Small intestine (tissue), 7 donors: ENCODE measurements at regions not wholly inside any gene's neighbourhood (a gene's known extent, or its start where the extent isn't known, plus 50 kb on each side); places are given as distances from the start of the nearest gene placed in this dataset.

Experiments used
- DNase-seq, 2 donors: peaks; one replicate each; pipeline versions ENCODE4 v3.0.0 to v3.0.0-alpha.2; 2013
- FAIRE-seq: peaks from 2 replicates; lab custom pipeline; 2012; peaks lifted over from hg19 to GRCh38; lab: Jason Lieb, UNC
- H3K27ac ChIP-seq, 3 donors: one replicate each; pipeline ENCODE4 v1.5.1; 2013; ENCODE audit warnings: low read length in 2 of 3, mild to moderate bottlenecking in 2 of 3, control low read depth in 1 of 3, inconsistent platforms in 1 of 3, low read depth in 1 of 3, moderate library complexity in 1 of 3
- H3K27me3 ChIP-seq, 3 donors: one replicate each; pipeline ENCODE4 v1.6.1; 2013; ENCODE audit warnings: low read length in 3 of 3, inconsistent platforms in 1 of 3; ENCODE audit not compliant: control insufficient read depth in 3 of 3, insufficient read depth in 3 of 3
- H3K36me3 ChIP-seq, 3 donors: one replicate each; pipeline ENCODE4 v1.6.1; 2013; ENCODE audit warnings: low read length in 3 of 3, inconsistent platforms in 1 of 3, low read depth in 1 of 3, mild to moderate bottlenecking in 1 of 3, moderate library complexity in 1 of 3; ENCODE audit not compliant: control insufficient read depth in 3 of 3, insufficient read depth in 2 of 3
- H3K4me1 ChIP-seq, 3 donors: one replicate each; pipeline ENCODE4 v1.6.1; 2013; ENCODE audit warnings: low read length in 2 of 3, inconsistent platforms in 1 of 3, low read depth in 1 of 3, mild to moderate bottlenecking in 1 of 3, moderate library complexity in 1 of 3; ENCODE audit not compliant: control insufficient read depth in 3 of 3, insufficient read depth in 2 of 3
- H3K4me3 ChIP-seq, 3 donors: one replicate each; pipeline ENCODE4 v1.5.1; 2013; ENCODE audit warnings: low read length in 3 of 3, control low read depth in 1 of 3, inconsistent platforms in 1 of 3, low read depth in 1 of 3, mild to moderate bottlenecking in 1 of 3, moderate library complexity in 1 of 3
- H3K9me3 ChIP-seq, 2 donors: one replicate each; pipeline ENCODE4 v1.6.1; 2013; ENCODE audit warnings: low read depth in 1 of 2, low read length in 1 of 2; ENCODE audit not compliant: control insufficient read depth in 2 of 2, insufficient read depth in 1 of 2
- WGBS, 3 donors: extraction: QIAGEN DNeasy Blood & Tissue Kit; methylation state at CpG; one replicate each; pipeline ENCODE4 v1.1.7; 2013; 5-methylcytosine and 5-hydroxymethylcytosine counted together
- donor health status: healthy with polysubstance abuse.
- donor health status: control.
- donor health status: control.
- donor health status: Bipolar disorder and iron deficiency.
- donor health status: healthy.

GRCh38 chr14:87233806-87234384 lies 759.1 kb downstream of the GALC start:
- WGBS, 3 donors, result 62 to 64% (median 63%) methylated on average over 4 of the region's 4 CpGs
- FAIRE-seq (no peak), DNase-seq (no peak)

GRCh38 chr14:87233266-87233665 lies 759.7 kb downstream of the GALC start:
- Histone ChIP-seq H3K4me1 (no peaks in the 10 kb centered on the region), H3K36me3 (no peaks in the 10 kb centered on the region), H3K9me3 (peaks cover 0 to 7% of the 10 kb centered on the region in 2 donors), H3K27ac (no peak overlapping the region), H3K4me3 (no peak overlapping the region), H3K27me3 (no peaks in the 10 kb centered on the region)
- WGBS, 3 donors, result 20 to 58% (median 36%) methylated on average over 2 of the region's 2 CpGs
- DNase-seq (no peak), FAIRE-seq (no peak)

More at GRCh38 chr14:87233806-87234384, 759.1 kb downstream of the GALC start:
- Histone ChIP-seq H3K4me1 (no peaks in the 10 kb centered on the region), H3K9me3 (peaks cover 0 to 7% of the 10 kb centered on the region in 2 donors), H3K27me3 (no peaks in the 10 kb centered on the region), H3K4me3 (no peak overlapping the region), H3K27ac (no peak overlapping the region), H3K36me3 (no peaks in the 10 kb centered on the region)

- Histone ChIP-seq H3K9me3 (peaks cover 0 to 7% of the 10 kb centered on the region in 2 donors), H3K4me1 (no peaks in the 10 kb centered on the region), H3K36me3 (no peaks in the 10 kb centered on the region), H3K27ac (no peak overlapping the region), H3K27me3 (no peaks in the 10 kb centered on the region), H3K4me3 (no peak overlapping the region)
- 78 to 86% (median 83%) methylated on average over 3 of the region's 3 CpGs for WGBS, 3 donors
- no peak for DNase-seq
- FAIRE-seq, result no peak
Observed at GRCh38 chr14:87231336-87232026, 761.5 kb downstream of the GALC start.

DNA sequence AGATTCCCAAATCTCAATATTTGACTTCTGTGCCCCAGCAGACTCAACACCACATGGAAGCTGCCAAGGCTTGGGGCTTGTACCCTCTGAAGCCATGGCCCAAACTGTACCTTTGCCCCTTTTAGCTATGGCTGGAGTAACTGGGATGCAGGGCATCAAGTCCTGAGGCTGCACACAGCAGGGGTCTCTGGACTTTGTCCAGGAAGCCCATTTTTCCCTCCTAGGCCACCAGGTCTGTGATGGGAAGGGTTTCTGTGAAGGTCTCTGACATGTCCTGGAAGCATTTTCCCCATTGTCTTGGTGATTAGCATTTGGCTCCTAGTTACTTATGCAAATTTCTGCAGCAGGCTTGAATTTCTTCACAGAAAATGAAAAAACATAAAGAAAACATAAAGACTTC lies 762.3 kb downstream of the GALC start:
- no peaks in the 10 kb centered on the region for H3K36me3 ChIP-seq
- no peak overlapping the region for H3K4me3 ChIP-seq
- H3K27me3 ChIP-seq, result no peaks in the 10 kb centered on the region
- no peaks in the 10 kb centered on the region for H3K4me1 ChIP-seq
- H3K9me3 ChIP-seq, result peaks cover 0 to 7% of the 10 kb centered on the region in 2 donors
- no peak overlapping the region for H3K27ac ChIP-seq
- DNase-seq, result no peak
- FAIRE-seq, result no peak

GRCh38 chr14:87229131-87229530 lies 763.9 kb downstream of the GALC start:
- no peaks in the 10 kb centered on the region for H3K36me3 ChIP-seq
- 61 to 87% (median 78%) methylated on average over 1 of the region's 1 CpG for WGBS, 3 donors
- DNase-seq, result no peak
- no peak for FAIRE-seq
- no peak overlapping the region for H3K27ac ChIP-seq
- no peaks in the 10 kb centered on the region for H3K4me1 ChIP-seq
- no peak overlapping the region for H3K4me3 ChIP-seq
- H3K9me3 ChIP-seq, result peaks cover 0 to 7% of the 10 kb centered on the region in 2 donors
- H3K27me3 ChIP-seq, result no peaks in the 10 kb centered on the region

GRCh38 chr14:87217023-87217422 lies 776.0 kb downstream of the GALC start:
- Histone ChIP-seq H3K36me3 (no peaks in the 10 kb centered on the region), H3K4me3 (no peak overlapping the region), H3K27me3 (no peaks in the 10 kb centered on the region), H3K4me1 (no peaks in the 10 kb centered on the region), H3K27ac (no peak overlapping the region), H3K9me3 (no peaks in the 10 kb centered on the region)
- DNase-seq (no peak), FAIRE-seq (no peak)
- 34 to 66% (median 50%) methylated on average over 3 of the region's 3 CpGs for WGBS, 3 donors

GRCh38 chr14:87214558-87214957 lies 778.4 kb downstream of the GALC start:
- H3K27me3 ChIP-seq, result no peaks in the 10 kb centered on the region
- no peak overlapping the region for H3K4me3 ChIP-seq
- DNase-seq (no peak), FAIRE-seq (no peak)
- no peaks in the 10 kb centered on the region for H3K36me3 ChIP-seq
- H3K4me1 ChIP-seq, result no peaks in the 10 kb centered on the region
- 85 to 90% (median 88%) methylated on average over 1 of the region's 1 CpG for WGBS, 3 donors
- no peak overlapping the region for H3K27ac ChIP-seq
- no peaks in the 10 kb centered on the region for H3K9me3 ChIP-seq

GRCh38 chr14:87207756-87208155 lies 785.2 kb downstream of the GALC start:
- WGBS, 3 donors, result 64 to 79% (median 71%) methylated on average over 2 of the region's 2 CpGs
- H3K4me1 ChIP-seq, result no peaks in the 10 kb centered on the region
- no peaks in the 10 kb centered on the region for H3K9me3 ChIP-seq
- H3K27ac ChIP-seq, result no peak overlapping the region
- no peak overlapping the region for H3K4me3 ChIP-seq
- DNase-seq, result no peak
- FAIRE-seq, result no peak
- H3K36me3 ChIP-seq, result no peaks in the 10 kb centered on the region
- no peaks in the 10 kb centered on the region for H3K27me3 ChIP-seq
